Stimulated activated CD4-positive, alpha-beta T cell treated with anti-CD3 and anti-CD28 coated beads, Interleukin-4, amount 100 ng/mL, for 4 hours (primary cell): ENCODE measurements at regions not wholly inside any gene's neighbourhood (a gene's known extent, or its start where the extent isn't known, plus 50 kb on each side); places are given as distances from the start of the nearest gene placed in this dataset.

Experiments used
- DNase-seq, 2 experiments: peaks; one replicate each; pipeline ENCODE4 v3.0.0-alpha.2; 2020

- no peak for DNase-seq
Measured at GRCh38 chr4:138686106-138686835, 329.3 kb upstream of the NOCT start.

- no peak for DNase-seq
Measured at GRCh38 chr4:138685316-138685715, 330.3 kb upstream of the NOCT start.

- peak; percentile 41 to 66 for DNase-seq
Measured at GRCh38 chr4:138680989-138681604, 334.5 kb upstream of the NOCT start.

GRCh38 chr4:138680256-138680655, 335.3 kb upstream of the NOCT start:
- no peak for DNase-seq

- DNase-seq, result no peak
Measured at GRCh38 chr4:138678985-138679746, 336.4 kb upstream of the NOCT start.

- DNase-seq, result no peak
Measured at GRCh38 chr4:138677748-138678147, 337.8 kb upstream of the NOCT start.

- no peak for DNase-seq
Measured at GRCh38 chr4:138677212-138677611, 338.4 kb upstream of the NOCT start.

GRCh38 chr4:138675685-138676084, 339.9 kb upstream of the NOCT start:
- no peak for DNase-seq

- no peak for DNase-seq
Measured at GRCh38 chr4:138674209-138674608, 341.4 kb upstream of the NOCT start.

GRCh38 chr4:138673053-138673452, 342.5 kb upstream of the NOCT start:
- no peak for DNase-seq

- no peak for DNase-seq
Measured at GRCh38 chr4:138672393-138672976, 343.1 kb upstream of the NOCT start.

- DNase-seq, result no peak
Measured at GRCh38 chr4:138671606-138672084, 343.9 kb upstream of the NOCT start.

GRCh38 chr4:138671106-138671505, 344.5 kb upstream of the NOCT start:
- DNase-seq, result no peak

GRCh38 chr4:138670681-138671080, 344.9 kb upstream of the NOCT start:
- DNase-seq, result no peak

- DNase-seq, result no peak
Measured at GRCh38 chr4:138669479-138670315, 345.9 kb upstream of the NOCT start.

- no peak for DNase-seq
Measured at GRCh38 chr4:138668309-138668708, 347.3 kb upstream of the NOCT start.

- no peak for DNase-seq
Measured at GRCh38 chr4:138666366-138666765, 349.2 kb upstream of the NOCT start.

GRCh38 chr4:138665851-138666250, 349.7 kb upstream of the NOCT start:
- DNase-seq, result no peak

- no peak for DNase-seq
Measured at GRCh38 chr4:138663883-138664282, 351.7 kb upstream of the NOCT start.

- DNase-seq, result no peak
Measured at GRCh38 chr4:138659812-138660316, 355.7 kb upstream of the NOCT start.

GRCh38 chr4:138659037-138659811, 356.4 kb upstream of the NOCT start:
- no peak for DNase-seq
